ENCODE measurements at regions not wholly inside any gene's neighbourhood (a gene's known extent, or its start where the extent isn't known, plus 50 kb on each side); places are given as distances from the start of the nearest gene placed in this dataset.

DNA sequence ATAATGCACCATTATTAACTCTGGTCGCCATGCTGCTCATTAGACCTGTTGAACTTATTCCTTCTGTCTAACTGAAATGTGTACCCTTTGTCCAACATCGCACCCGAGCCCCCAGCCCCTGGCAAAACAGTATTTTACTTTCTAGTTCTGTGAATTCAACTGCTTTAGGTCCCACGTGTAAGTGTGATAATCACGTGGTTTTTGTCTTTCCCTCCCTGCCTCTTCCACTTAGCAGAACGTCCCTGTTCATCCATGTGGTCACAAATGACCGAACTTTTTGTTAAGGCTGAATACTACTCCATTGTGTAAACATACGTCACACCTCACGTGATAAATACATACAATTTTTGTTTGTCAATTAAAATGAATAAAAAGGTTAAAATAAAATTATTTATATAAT, 826.9 kb downstream of the DCDC2C start:
- H3K4me1 ChIP-seq: no peaks in the 10 kb centered on the region
- no peaks in the 10 kb centered on the region for H3K27me3 ChIP-seq
- no peak overlapping the region for H3K4me3 ChIP-seq
- TF ChIP-seq, protein P1, sequence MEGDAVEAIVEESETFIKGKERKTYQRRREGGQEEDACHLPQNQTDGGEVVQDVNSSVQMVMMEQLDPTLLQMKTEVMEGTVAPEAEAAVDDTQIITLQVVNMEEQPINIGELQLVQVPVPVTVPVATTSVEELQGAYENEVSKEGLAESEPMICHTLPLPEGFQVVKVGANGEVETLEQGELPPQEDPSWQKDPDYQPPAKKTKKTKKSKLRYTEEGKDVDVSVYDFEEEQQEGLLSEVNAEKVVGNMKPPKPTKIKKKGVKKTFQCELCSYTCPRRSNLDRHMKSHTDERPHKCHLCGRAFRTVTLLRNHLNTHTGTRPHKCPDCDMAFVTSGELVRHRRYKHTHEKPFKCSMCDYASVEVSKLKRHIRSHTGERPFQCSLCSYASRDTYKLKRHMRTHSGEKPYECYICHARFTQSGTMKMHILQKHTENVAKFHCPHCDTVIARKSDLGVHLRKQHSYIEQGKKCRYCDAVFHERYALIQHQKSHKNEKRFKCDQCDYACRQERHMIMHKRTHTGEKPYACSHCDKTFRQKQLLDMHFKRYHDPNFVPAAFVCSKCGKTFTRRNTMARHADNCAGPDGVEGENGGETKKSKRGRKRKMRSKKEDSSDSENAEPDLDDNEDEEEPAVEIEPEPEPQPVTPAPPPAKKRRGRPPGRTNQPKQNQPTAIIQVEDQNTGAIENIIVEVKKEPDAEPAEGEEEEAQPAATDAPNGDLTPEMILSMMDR (IDR thresholded peaks at IDR 0.05): no peak
- FAIRE-seq (no peak), DNase-seq (no peak), ATAC-seq (no peak)
- intact Hi-C loops (cut with DNase I): no loop called here
- H3K9me3 ChIP-seq: no peaks in the 10 kb centered on the region
- WGBS, 2 donors: 52 to 74% methylated on average over 9 of the region's 9 CpGs
- no peak overlapping the region for H3K27ac ChIP-seq
- no peaks in the 10 kb centered on the region for H3K36me3 ChIP-seq

GRCh38 chr2:4533806-4534205, 830.4 kb downstream of the DCDC2C start:
- no peaks in the 10 kb centered on the region for H3K27me3 ChIP-seq
- WGBS, 2 donors: 40 to 48% methylated on average over 2 of the region's 2 CpGs
- H3K4me1 ChIP-seq: no peaks in the 10 kb centered on the region
- ATAC-seq: peak in 2 of 4 donors; percentile 28 to 34
- H3K27ac ChIP-seq: no peak overlapping the region
- TF ChIP-seq, protein P1 (IDR thresholded peaks at IDR 0.05): no peak
- intact Hi-C loops (cut with DNase I): no loop called here
- H3K4me3 ChIP-seq: no peak overlapping the region
- FAIRE-seq: no peak
- DNase-seq: no peak
- H3K36me3 ChIP-seq: no peaks in the 10 kb centered on the region
- no peaks in the 10 kb centered on the region for H3K9me3 ChIP-seq

DNA sequence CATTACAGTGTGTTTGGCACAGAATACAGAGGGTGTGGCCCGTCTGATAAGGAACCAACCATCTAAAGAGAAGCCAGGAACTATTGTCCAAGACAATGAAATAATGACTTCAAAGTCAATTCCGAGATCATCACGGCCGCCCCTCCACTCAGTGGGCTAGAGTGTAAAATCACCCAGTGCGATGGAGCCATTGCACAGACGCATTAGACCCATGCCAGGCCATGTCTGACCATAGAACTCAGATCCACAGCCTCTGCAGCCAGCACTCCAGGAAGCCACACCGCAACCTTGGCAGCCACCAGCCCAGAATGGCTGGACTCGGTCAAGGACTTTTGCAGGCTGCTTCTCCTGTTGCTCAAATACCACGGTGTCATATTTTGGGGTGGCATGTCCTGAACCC, 835.7 kb downstream of the DCDC2C start:
- H3K4me3 ChIP-seq: no peak overlapping the region
- no peak for DNase-seq
- TF ChIP-seq, protein P1 (IDR thresholded peaks at IDR 0.05): no peak
- no peaks in the 10 kb centered on the region for H3K27me3 ChIP-seq
- intact Hi-C loops (cut with DNase I): no loop called here
- no peaks in the 10 kb centered on the region for H3K36me3 ChIP-seq
- FAIRE-seq: no peak
- no peak for ATAC-seq
- H3K9me3 ChIP-seq: no peaks in the 10 kb centered on the region
- no peaks in the 10 kb centered on the region for H3K4me1 ChIP-seq
- 73 to 84% methylated on average over 9 of the region's 9 CpGs for WGBS, 2 donors
- H3K27ac ChIP-seq: no peak overlapping the region

DNA sequence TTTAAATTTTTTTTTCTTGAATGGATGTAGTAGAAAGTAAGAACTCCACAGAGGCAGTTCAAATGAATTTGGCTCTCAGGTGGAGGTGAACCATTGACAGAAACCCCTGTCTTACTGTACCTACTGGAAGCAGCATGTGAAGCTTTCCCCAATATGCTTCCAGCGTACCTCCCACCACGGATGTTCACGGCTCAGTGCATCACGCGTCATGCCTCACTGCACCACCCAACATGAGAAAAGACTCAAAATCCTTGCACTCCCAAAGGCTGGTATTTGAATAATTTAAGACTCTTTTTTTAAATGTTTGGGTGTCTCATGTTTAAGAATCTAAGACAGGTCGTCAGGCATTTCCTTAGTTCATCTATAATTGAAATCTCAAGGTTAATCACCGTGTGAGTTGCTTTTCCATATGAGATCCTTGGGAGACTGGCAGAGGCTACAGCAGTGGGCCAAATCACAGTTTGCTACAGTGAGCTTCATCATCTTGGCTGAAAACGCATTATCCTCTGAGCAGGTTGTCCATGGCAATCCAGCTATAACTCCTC, 846.4 kb downstream of the DCDC2C start:
- H3K9me3 ChIP-seq: no peaks in the 10 kb centered on the region
- no peak for DNase-seq
- intact Hi-C loops (cut with DNase I): no loop called here
- H3K4me1 ChIP-seq: no peaks in the 10 kb centered on the region
- no peaks in the 10 kb centered on the region for H3K27me3 ChIP-seq
- no peak for ATAC-seq
- FAIRE-seq: no peak
- no peaks in the 10 kb centered on the region for H3K36me3 ChIP-seq
- H3K27ac ChIP-seq: no peak overlapping the region
- TF ChIP-seq, protein P1 (IDR thresholded peaks at IDR 0.05): no peak
- whole genome bisulfite sequencing, 2 donors: 77 to 79% methylated on average over 8 of the region's 8 CpGs
- no peak overlapping the region for H3K4me3 ChIP-seq

GRCh38 chr2:4551691-4552474, 848.5 kb downstream of the DCDC2C start:
- H3K4me3 ChIP-seq: no peak overlapping the region
- H3K27ac ChIP-seq: no peak overlapping the region
- FAIRE-seq: no peak
- no peak for ATAC-seq
- TF ChIP-seq, protein P1 (IDR thresholded peaks at IDR 0.05): no peak
- peak in 2 of 6 donors; percentile 9 to 14 for DNase-seq
- H3K9me3 ChIP-seq: no peaks in the 10 kb centered on the region
- no peaks in the 10 kb centered on the region for H3K27me3 ChIP-seq
- WGBS, 2 donors: 35 to 42% methylated on average over 9 of the region's 9 CpGs
- no peaks in the 10 kb centered on the region for H3K4me1 ChIP-seq
- no peaks in the 10 kb centered on the region for H3K36me3 ChIP-seq
- intact Hi-C loops (cut with DNase I): no loop called here

Measured in pancreas (tissue), 10 donors.